Germinal center (tissue), 1 donor: ENCODE measurements at regions not wholly inside any gene's neighbourhood (a gene's known extent, or its start where the extent isn't known, plus 50 kb on each side); places are given as distances from the start of the nearest gene placed in this dataset.

ENCODE experiments used
- DNase-seq: peaks from one replicate; pipeline ENCODE4 v3.0.0; 2012; ENCODE audit warnings: mixed read lengths, low spot score

DNA sequence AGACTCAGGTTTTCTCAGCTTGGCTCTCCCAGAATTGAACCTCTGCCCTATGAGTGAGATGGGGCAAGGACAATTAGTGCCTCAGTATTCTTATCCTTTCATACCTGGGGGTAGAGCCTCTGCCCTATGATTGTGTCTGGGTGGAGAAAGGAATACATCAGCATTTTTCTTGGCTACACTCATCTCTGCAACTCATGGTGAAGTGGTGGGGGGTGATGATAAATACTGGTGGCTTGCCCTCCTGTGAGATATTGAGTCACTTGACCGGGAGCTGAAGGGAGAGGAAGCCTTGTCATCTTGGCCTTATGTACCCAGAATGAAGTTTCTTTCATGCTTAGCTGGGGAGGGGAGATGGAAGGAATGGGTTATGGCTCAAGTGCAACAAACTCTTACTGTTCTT is 71.3 kb upstream of the ENOX2 start:
- no peak for DNase-seq

DNA sequence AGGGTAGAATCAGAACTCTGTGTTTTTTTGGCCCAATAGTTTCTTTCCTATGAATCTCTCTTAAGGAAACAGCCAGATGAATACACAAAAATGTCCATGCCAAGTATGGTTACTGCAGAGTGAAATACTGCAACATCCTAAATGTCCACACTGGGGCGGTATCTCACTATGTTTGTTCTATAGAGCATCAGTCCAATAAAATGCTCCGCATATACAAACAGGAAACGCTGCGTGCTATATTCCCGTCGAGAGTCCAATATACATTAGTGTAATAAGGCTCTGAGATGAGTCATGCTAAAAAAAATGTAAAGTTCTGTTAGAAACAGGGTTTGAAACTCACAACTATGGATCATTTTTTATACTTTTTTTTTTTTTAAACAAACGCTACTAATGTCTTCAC is 72.9 kb upstream of the ENOX2 start:
- peak; percentile 3 for DNase-seq

DNA sequence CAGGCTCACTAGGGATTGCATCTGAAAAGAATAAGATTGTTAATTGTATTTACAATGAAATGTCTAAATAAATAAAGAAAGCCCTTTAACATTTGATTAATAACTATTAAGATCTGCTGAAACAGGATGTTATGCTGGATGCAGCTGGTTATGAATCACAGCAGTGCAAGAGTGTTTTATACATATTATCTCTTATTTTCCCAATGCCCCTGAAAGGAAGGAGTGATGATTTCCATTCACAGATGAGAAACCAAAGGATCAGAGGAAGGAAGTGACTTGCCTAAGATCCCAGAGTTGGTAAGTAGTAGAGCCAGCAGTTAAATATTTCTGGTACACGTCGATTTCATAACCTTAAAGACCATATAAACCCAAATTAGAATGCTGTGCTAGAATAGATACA is 76.3 kb upstream of the ARHGAP36 start:
- DNase-seq = no peak

DNA sequence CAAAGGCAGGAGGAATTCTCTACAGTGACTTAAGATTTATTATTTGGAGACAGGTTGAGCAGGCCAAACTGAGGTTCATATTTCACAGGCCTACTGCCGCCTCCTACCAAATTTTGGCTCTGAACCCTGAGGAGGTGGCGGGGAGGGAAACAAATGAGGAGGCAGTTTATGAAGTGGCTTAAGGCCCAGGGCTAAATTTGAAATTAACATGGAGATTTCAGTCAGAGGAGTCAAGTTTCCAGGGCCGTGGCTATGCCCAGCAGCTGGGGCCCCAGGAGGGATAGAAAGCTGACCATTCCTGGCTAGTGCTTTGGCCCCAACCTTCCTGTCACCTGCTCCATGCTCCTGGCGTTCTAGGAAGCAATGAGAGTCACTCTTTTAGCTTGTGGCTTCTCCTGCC is 73.4 kb upstream of the ARHGAP36 start:
- DNase-seq = no peak

DNA sequence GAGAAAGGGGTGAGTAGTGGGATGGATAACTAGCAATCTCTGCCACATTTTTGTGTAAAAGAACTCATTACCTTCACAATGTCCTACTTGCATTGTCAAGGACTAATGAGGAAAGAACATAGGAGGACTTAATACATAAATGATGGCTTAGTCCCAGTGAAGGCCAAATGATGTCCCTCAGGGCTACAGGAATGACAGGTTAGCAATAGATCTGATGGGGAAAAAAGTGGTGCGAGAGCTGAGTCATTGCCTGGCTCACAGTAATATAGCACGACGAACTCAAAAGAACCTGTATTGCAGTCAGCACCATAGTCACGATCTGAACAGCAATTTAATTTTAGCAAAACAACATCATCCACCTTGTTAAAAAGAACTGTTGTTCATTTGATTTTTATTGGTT is 70.9 kb upstream of the ARHGAP36 start:
- DNase-seq = no peak

DNA sequence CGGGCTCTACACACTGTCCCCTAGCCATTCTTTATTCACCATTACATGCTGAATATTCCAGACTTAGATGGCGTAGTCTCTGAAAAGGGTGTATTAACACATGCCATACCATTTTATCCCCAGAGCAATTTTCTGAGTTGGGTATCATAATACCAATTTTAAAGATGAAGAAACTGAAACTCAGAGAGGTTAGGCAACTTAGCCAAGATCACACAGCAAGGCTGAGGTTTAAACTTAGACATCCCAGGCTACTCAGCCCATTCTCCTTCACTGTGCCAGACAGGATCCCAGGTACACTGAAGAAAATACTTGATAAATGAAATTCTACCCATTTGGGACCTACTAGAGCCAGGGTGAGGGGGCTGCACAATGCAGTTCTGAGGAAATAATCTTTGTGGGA is 67.4 kb upstream of the ARHGAP36 start:
- DNase-seq = no peak

DNA sequence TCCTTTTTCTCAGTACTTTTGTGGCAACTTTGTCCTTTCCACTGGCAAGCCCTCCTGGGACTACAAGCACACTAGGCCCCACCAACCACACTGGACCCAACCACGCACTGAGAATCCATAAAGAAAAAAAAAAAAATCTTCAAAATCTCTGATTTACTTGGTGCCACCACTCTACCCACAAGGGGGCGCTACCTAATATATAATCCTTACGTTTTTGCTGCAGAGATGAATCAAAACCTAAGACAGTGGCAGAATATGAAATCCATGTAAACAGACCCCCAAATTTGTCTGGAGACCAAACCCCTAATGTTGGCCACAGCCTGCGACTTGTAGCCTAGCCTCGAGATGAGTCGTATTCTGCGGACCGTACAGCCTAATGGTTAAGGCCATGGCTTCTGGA is 63.5 kb upstream of the ARHGAP36 start:
- DNase-seq = peak; percentile 4

DNA sequence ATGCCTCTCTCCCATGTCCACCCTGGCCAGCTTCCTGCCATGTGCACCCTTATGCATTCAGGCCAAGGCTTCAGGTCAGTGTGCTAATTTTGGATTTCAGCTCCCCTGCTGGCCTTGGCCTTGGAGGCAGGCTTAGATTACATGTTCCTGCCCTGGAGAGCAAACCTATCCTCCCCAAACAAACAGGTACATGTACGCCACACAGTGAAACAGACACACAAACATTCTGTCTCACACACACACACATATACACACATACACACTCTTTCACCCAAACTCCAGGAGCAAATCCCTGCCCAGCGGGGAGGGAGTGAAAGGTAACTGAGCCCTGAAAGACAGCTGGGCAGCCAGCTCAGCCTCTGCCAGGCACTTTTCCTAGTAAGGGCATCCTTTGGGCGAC is 62.7 kb upstream of the ARHGAP36 start:
- no peak for DNase-seq

DNA sequence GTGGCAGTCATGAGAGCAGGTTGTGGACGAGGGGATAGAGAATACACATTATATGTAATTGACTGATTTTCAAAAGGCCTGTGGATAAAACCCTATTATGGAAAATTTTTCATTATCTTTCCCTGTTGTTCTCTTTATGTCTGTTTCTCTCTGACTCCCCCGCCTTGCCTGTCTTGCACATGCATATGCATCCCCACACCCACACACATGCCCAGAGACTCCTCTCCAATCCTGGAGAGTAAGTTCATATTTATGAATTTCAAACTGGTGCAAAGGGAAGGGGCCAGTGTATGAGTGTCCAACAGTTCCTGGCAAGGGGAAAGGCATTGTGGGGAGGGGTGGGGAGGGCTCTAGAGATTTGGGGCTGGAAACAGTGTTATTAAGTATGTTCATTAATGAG is 60.8 kb upstream of the ARHGAP36 start:
- no peak for DNase-seq

DNA sequence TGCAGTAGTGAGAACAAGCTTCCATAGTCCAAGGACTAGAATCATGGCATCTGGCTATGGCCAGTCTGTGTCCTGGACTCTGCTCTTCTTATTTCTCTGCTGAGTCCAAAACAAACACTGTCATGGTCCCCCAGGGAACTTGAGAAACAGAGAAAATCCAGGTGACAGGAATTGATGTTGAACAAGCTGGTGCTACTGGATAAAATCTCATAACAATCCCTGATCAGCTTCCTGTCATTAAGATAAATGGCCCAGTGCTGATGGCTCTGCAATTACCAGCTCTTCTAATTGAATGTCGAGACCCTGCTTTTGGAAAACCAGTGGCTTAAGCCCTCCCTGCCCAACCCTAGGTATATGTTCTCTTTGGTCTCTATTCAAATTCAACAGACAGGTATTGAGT is 58.8 kb upstream of the ARHGAP36 start:
- no peak for DNase-seq
